Stimulated activated CD4-positive, alpha-beta T cell treated with anti-CD3 and anti-CD28 coated beads, Interleukin-15, amount 100 ng/mL, for 48 hours (primary cell): ENCODE measurements at regions not wholly inside any gene's neighbourhood (a gene's known extent, or its start where the extent isn't known, plus 50 kb on each side); places are given as distances from the start of the nearest gene placed in this dataset.

Experiments used
- DNase-seq, 2 donors: peaks; one replicate each; pipeline ENCODE4 v3.0.0-alpha.2; 2020; ENCODE audit warnings: low read depth in 2 of 2

GRCh38 chr12:89960011-89960507 is 251.4 kb upstream of the ATP2B1 start:
- DNase-seq, result no peak

- no peak for DNase-seq
Measured at GRCh38 chr12:89959179-89959578, 250.5 kb upstream of the ATP2B1 start.

GRCh38 chr12:89954259-89954658 is 245.6 kb upstream of the ATP2B1 start:
- no peak for DNase-seq

GRCh38 chr12:89951694-89952060 is 243.0 kb upstream of the ATP2B1 start:
- no peak for DNase-seq

- DNase-seq, result no peak
Measured at GRCh38 chr12:89951050-89951693, 242.5 kb upstream of the ATP2B1 start.

- no peak for DNase-seq
Measured at GRCh38 chr12:89950421-89950820, 241.8 kb upstream of the ATP2B1 start.

DNA sequence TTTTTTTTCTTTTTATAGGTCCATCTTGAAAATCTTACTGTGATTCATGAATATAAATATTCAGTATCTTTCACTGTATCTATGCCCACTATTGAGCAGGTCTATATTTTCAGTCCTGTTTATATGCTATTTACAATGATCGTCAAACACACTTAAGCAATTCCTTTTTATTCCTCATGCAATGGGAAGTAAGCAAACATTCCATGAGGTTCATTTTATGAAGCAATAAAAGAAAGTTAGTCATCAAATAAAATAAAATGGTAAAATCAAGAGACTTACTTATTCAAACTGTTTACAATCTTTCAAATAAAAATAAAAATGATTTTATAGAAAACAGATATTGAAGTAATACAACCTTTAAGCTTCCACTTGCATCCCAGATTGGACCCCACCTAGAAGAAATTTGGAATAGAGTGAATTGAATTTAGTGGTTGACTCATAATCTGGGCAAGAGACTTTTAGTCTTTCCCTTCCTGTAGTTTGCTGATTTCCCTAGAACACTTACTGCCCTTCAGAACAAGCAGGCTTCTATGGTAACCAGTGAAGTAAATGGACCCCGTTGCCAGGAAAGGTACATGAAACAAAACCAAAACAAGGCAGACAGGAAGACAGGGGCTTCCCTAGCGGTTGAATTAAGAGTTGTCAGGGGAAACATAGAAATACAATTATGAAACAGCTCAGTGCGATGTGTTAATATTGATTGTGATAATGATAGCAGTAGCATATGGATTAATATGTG is 241.0 kb upstream of the ATP2B1 start:
- DNase-seq, result peak in 1 of 2 donors; percentile 17

DNA sequence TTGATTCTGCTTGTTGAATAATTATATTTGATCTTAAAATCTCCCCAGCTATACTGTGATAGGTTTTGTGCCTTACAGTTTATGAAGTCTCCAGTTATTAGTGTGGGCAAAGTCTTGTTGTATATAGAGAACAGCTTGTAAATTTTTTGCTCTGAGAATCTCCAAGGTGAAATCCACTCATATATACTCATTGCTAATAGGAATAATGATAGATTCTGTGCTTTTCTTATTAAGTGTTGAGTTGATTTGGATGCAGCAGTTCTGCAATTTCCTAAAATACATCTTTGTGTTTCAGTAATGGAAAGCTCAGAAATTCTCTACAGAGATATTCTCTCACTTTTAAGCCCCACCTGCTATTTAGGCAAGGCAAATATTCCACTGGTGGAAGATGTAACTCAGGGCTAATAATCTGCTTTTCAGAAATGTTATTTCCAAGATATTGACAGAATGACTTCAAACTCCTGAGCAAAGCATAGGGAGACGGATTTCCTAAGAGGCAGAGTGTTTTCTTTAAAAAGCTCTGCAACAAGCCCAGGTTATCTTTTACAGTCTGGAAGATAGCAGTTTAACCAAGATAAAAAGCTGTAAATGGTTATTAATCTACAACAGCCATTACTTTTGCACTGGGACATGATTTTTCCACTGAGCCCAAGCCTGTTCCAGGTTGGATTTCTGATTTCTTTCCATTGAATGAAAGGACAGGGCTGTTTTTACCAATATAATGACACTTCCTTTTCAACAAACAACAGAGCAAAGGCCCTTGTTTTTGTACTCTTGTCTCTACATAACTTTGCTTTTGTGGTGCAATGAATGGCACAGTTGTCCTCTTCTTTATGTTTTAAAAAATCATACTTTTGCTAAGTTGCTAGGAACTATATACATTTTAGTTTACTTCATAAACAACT is 239.9 kb upstream of the ATP2B1 start:
- DNase-seq, result no peak

- no peak for DNase-seq
Measured at GRCh38 chr12:89947437-89948270, 239.0 kb upstream of the ATP2B1 start.

DNA sequence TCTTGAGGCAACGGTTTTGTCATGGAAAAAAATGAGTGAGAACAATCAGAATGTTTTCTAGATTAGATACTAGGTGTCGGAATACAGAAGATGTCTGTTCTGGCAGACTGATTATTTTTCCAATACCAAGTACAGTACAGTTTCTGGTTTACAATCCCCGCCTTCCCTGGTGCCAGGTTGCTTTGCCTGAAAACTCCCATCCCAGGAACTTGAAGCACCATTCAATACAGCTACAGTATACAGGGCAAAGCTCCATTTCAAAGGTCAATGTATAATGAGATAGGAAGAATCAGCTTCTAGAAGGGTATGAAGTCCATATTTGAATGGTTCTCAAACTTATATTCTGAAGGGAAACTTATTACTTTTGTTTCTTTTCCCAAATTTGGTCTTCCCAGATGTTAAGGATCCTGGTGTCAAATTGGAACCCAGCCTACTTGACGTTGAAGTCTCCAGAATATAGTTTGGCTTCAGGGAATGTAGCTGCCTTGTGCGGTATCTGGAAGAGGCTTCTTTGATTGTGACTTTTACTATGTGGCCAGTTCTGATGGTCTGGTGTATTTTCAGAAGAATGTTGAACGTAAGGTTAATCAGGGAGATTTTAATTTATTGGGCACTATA is 238.0 kb upstream of the ATP2B1 start:
- DNase-seq, result no peak

GRCh38 chr12:89945123-89945522 is 236.5 kb upstream of the ATP2B1 start:
- no peak for DNase-seq

DNA sequence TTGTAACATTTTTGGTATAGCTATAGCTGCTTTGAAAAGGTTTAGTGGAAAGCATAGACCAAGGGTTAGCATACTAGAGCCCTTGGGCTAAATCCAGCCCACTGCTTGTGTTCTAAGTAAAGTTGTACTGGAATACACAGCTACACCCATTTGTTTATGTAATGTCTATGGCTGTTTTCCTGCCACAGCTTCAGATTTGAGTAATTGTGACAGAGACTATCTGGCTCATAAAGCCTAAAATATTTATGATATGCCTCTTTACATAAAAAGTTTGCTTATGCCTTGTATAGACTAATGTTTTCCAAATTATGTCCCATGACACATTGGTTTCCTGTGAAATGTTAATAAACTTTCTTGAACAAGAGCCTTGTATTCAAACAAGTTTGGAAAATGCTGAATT is 234.8 kb upstream of the ATP2B1 start:
- no peak for DNase-seq

DNA sequence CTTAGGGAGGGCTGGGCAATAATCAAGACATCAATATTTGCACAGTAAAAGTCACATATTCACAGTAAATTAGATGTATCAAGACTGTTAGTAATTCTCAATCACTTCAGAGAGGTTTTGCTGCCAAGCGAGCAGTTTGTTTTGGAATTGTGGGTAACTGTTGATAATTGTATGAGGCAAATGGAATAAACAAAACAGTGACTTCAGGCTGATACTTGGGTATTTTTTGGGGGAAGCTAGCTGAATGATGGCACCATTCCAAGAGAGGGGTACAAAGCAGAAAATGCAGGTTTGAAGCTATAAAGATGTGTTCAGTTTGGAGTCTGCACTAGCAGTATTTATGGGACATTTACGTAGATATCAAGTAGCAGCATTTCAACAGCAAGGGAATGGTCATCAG is 232.8 kb upstream of the ATP2B1 start:
- DNase-seq, result no peak

GRCh38 chr12:89939522-89940215 is 231.0 kb upstream of the ATP2B1 start:
- DNase-seq, result no peak

GRCh38 chr12:89936631-89937030 is 228.0 kb upstream of the ATP2B1 start:
- no peak for DNase-seq

DNA sequence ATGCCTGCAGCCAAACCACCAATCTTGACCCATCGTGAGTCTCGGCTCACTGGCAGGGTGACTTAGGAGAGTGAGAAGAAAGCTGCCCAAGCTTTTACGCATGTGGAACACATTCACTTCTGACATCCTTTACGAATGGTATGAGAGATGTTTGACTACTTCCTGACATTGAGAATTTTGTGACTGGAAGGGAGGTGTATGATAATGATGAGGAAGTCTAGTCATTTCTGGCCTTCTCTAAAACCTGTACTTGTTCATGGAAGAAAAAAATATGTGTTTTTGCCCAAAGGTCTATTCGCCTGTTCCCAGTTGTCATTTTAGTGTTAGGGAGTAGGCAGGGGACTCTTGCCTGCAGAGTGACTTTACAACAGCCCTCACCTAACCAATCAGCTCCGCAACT is 227.2 kb upstream of the ATP2B1 start:
- DNase-seq, result no peak

- no peak for DNase-seq
Measured at GRCh38 chr12:89933911-89934310, 225.3 kb upstream of the ATP2B1 start.

- DNase-seq, result no peak
Measured at GRCh38 chr12:89932954-89933353, 224.3 kb upstream of the ATP2B1 start.

- no peak for DNase-seq
Measured at GRCh38 chr12:89928467-89928866, 219.8 kb upstream of the ATP2B1 start.

- no peak for DNase-seq
Measured at GRCh38 chr12:89927226-89927698, 218.6 kb upstream of the ATP2B1 start.
